A549 (cell line): ENCODE measurements at regions not wholly inside any gene's neighbourhood (a gene's known extent, or its start where the extent isn't known, plus 50 kb on each side); places are given as distances from the start of the nearest gene placed in this dataset.

Experiments used
- ATAC-seq, 2 experiments: fragments of 200-7000 bp in 1 of 2; fragments of >200 bp in 1 of 2; cut with Nextera tagmentation in 1 of 2; cut with Tn5 transposase in 1 of 2; 3 replicates each; pipeline versions ENCODE4 v1.8.0 to v1.9.1; 2018 to 2020; ENCODE audit warnings: mild to moderate bottlenecking in 1 of 2, moderate library complexity in 1 of 2
- CTCF ChIA-PET: fragments of 300-600 bp; sonication (Branson Sonifier 250); formaldehyde crosslinking; extraction: SDS; loops from one replicate; lab custom pipeline; 2021; ENCODE audit warnings: antibody characterized with exemption, inconsistent platforms; lab: Yijun Ruan, JAX
- POLR2A ChIA-PET: fragments of 350-600 bp; formaldehyde crosslinking; extraction: SDS; loops from one replicate; lab custom pipeline; 2021; ENCODE audit warnings: antibody characterized with exemption, inconsistent platforms; lab: Yijun Ruan, JAX
- DNase-seq, 2 experiments: peaks; one replicate each; pipeline versions ENCODE4 v3.0.0 to v3.0.0-alpha.2; 2011 to 2016; ENCODE audit warnings: low read depth in 1 of 2, low spot score in 1 of 2
- FAIRE-seq: peaks from 2 replicates; lab custom pipeline; 2011; peaks lifted over from hg19 to GRCh38; lab: Jason Lieb, UNC
- H3K27ac ChIP-seq, 2 experiments: fragments of >200 bp; sonication (Bioruptor Twin); formaldehyde crosslinking; 3 replicates each; pipeline ENCODE4 v1.5.1; 2016 to 2017
- H3K4me1 ChIP-seq: fragments of >200 bp; sonication (Bioruptor Twin); formaldehyde crosslinking; 3 replicates; pipeline ENCODE4 v1.6.1; 2016
- H3K4me2 ChIP-seq: fragments of >200 bp; sonication (Bioruptor Twin); formaldehyde crosslinking; 3 replicates; pipeline ENCODE4 v1.6.1; 2016
- H3K4me3 ChIP-seq: fragments of >200 bp; sonication (Bioruptor Twin); formaldehyde crosslinking; 3 replicates; pipeline ENCODE4 v1.5.1; 2016
- H3K9me3 ChIP-seq: fragments of >200 bp; sonication (Bioruptor Twin); formaldehyde crosslinking; 3 replicates; pipeline ENCODE4 v1.6.1; 2016
- ATOH8 ChIP-seq: fragments of 250-450 bp; sonication (Bioruptor Pico); IDR thresholded peaks from 2 replicates; pipeline ENCODE4 v1.5.0; 2020; ENCODE audit warnings: low read depth, mild to moderate bottlenecking, moderate library complexity
- BHLHE40 ChIP-seq: IDR thresholded peaks from 2 replicates; pipeline ENCODE4 v1.6.1; 2012; ENCODE audit warnings: low read depth, low read length, inconsistent platforms
- CEBPB ChIP-seq, 2 experiments: fragments of >200 bp in 1 of 2; sonication (Bioruptor Twin) in 1 of 2; formaldehyde crosslinking in 1 of 2; IDR thresholded peaks; 2 replicates each; pipeline ENCODE4 v1.6.1; 2012 to 2016
- CHD4 ChIP-seq: fragments of 200-600 bp; sonication (generic); IDR thresholded peaks from 2 replicates; pipeline ENCODE4 v1.6.1; 2016; ENCODE audit warnings: antibody characterized with exemption, mild to moderate bottlenecking, borderline replicate concordance
- CTCF ChIP-seq: fragments of >200 bp; sonication (Bioruptor Twin); formaldehyde crosslinking; IDR thresholded peaks from 3 replicates; pipeline ENCODE4 v1.5.1; 2016
- EHF ChIP-seq: fragments of 250-450 bp; sonication (Bioruptor Pico); IDR thresholded peaks from 2 replicates; pipeline ENCODE4 v1.5.0; 2020; ENCODE audit warnings: mild to moderate bottlenecking
- EHMT2 ChIP-seq: fragments of 200-600 bp; sonication (generic); IDR thresholded peaks from 2 replicates; pipeline ENCODE4 v1.6.1; 2016; ENCODE audit warnings: antibody characterized with exemption, low read depth, mild to moderate bottlenecking, moderate library complexity
- ELK1 ChIP-seq: fragments of 150-350 bp; IDR thresholded peaks from 2 replicates; pipeline ENCODE4 v1.6.1; 2014; ENCODE audit warnings: low read depth, mild to moderate bottlenecking, low read length
- FOSB ChIP-seq: fragments of 250-450 bp; sonication (Bioruptor Pico); IDR thresholded peaks from 2 replicates; pipeline ENCODE4 v1.5.0; 2020; ENCODE audit warnings: mild to moderate bottlenecking, moderate library complexity
- FOSL2 ChIP-seq, 2 experiments: fragments of 450-650 bp in 1 of 2; fragments of >200 bp in 1 of 2; sonication (Bioruptor Twin) in 1 of 2; formaldehyde crosslinking; IDR thresholded peaks; 2 replicates each; pipeline versions ENCODE4 v1.5.0 to v1.6.1; 2016 to 2020; ENCODE audit warnings: mild to moderate bottlenecking in 1 of 2, moderate library complexity in 1 of 2
- FOXS1 ChIP-seq: fragments of 250-450 bp; sonication (Bioruptor Pico); IDR thresholded peaks from 2 replicates; pipeline ENCODE4 v1.5.0; 2020; ENCODE audit warnings: mild to moderate bottlenecking, moderate library complexity
- GATA3 ChIP-seq: IDR thresholded peaks from 2 replicates; pipeline ENCODE4 v1.6.1; 2012; ENCODE audit warnings: borderline replicate concordance
- HES2 ChIP-seq: fragments of >200 bp; sonication (Bioruptor Twin); formaldehyde crosslinking; IDR thresholded peaks from 2 replicates; pipeline ENCODE4 v1.6.1; 2016
- HEYL ChIP-seq: fragments of 250-450 bp; sonication (Bioruptor Pico); IDR thresholded peaks from 2 replicates; pipeline ENCODE4 v1.8.0; 2021; ENCODE audit warnings: mild to moderate bottlenecking, moderate library complexity
- HMGXB4 ChIP-seq: fragments of 250-450 bp; sonication (Bioruptor Pico); IDR thresholded peaks from 2 replicates; pipeline ENCODE4 v1.5.0; 2021; ENCODE audit warnings: mild to moderate bottlenecking, moderate library complexity, borderline replicate concordance
- HOXA7 ChIP-seq: fragments of 250-450 bp; sonication (Bioruptor Pico); IDR thresholded peaks from 2 replicates; pipeline ENCODE4 v1.5.0; 2020; ENCODE audit warnings: mild to moderate bottlenecking, moderate library complexity
- HOXB5 ChIP-seq: fragments of 250-450 bp; sonication (Bioruptor Pico); IDR thresholded peaks from 2 replicates; pipeline ENCODE4 v1.5.0; 2020; ENCODE audit warnings: mild to moderate bottlenecking, moderate library complexity
- JUN ChIP-seq, 2 experiments: fragments of >200 bp; sonication (Bioruptor Twin); formaldehyde crosslinking; IDR thresholded peaks; 2 replicates in 1 of 2; 3 replicates in 1 of 2; pipeline ENCODE4 v1.6.1; 2016 to 2017
- JUNB ChIP-seq: fragments of >200 bp; sonication (Bioruptor Twin); formaldehyde crosslinking; IDR thresholded peaks from 2 replicates; pipeline ENCODE4 v1.6.1; 2016
- KDM1A ChIP-seq: fragments of 200-600 bp; sonication (generic); IDR thresholded peaks from 2 replicates; pipeline ENCODE4 v1.6.1; 2016; ENCODE audit warnings: low read depth, mild to moderate bottlenecking
- MAFK ChIP-seq: fragments of 450-650 bp; IDR thresholded peaks from 2 replicates; pipeline ENCODE4 v1.6.1; 2014; ENCODE audit not compliant: partially characterized antibody
- MAX ChIP-seq: IDR thresholded peaks from 2 replicates; pipeline ENCODE4 v1.6.1; 2012
- MAZ ChIP-seq: fragments of 150-350 bp; IDR thresholded peaks from 2 replicates; pipeline ENCODE4 v1.6.1; 2014; ENCODE audit warnings: antibody characterized with exemption, low read depth, low read length, borderline replicate concordance
- MYC ChIP-seq: IDR thresholded peaks from 2 replicates; pipeline ENCODE4 v1.6.1; 2012; ENCODE audit warnings: mild to moderate bottlenecking, inconsistent platforms, low read length, improper control_type of control experiment, borderline replicate concordance
- NFE2L2 ChIP-seq: fragments of 150-350 bp; conservative IDR thresholded peaks from 2 replicates; pipeline ENCODE4 v1.6.1; 2014; ENCODE audit warnings: low read length
- PBX3 ChIP-seq: IDR thresholded peaks from 2 replicates; pipeline ENCODE4 v1.6.1; 2012
- PHF8 ChIP-seq: fragments of 200-600 bp; sonication (generic); IDR thresholded peaks from 2 replicates; pipeline ENCODE4 v1.6.1; 2016; ENCODE audit warnings: low read depth, mild to moderate bottlenecking, antibody characterized with exemption, moderate library complexity, borderline replicate concordance
- POLR2AphosphoS2 ChIP-seq: conservative IDR thresholded peaks from 2 replicates; pipeline ENCODE4 v1.6.1; 2012; ENCODE audit warnings: low read length, improper control_type of control experiment, inconsistent platforms
- RNF2 ChIP-seq: fragments of 200-600 bp; sonication (generic); IDR thresholded peaks from 2 replicates; pipeline ENCODE4 v1.6.1; 2016; ENCODE audit warnings: low read depth, mild to moderate bottlenecking, antibody characterized with exemption, moderate library complexity, borderline replicate concordance
- SMC3 ChIP-seq: fragments of >200 bp; sonication (Bioruptor Twin); formaldehyde crosslinking; IDR thresholded peaks from 3 replicates; pipeline ENCODE4 v1.6.1; 2018; ENCODE audit warnings: inconsistent platforms
- TFCP2L1 ChIP-seq: fragments of 250-450 bp; sonication (Bioruptor Pico); IDR thresholded peaks from 2 replicates; pipeline ENCODE4 v1.5.0; 2021; ENCODE audit warnings: mild to moderate bottlenecking
- ZNF302 ChIP-seq: fragments of 250-450 bp; sonication (Bioruptor Pico); IDR thresholded peaks from 2 replicates; pipeline ENCODE4 v1.9.0; 2021; ENCODE audit warnings: inconsistent platforms, mild to moderate bottlenecking, moderate library complexity
- WGBS: methylation state at CpG from one replicate; pipeline ENCODE4 v1.1.6; 2017; ENCODE audit errors: missing lambda C conversion rate; 5-methylcytosine and 5-hydroxymethylcytosine counted together

GRCh38 chr3:106113747-106114146 is 244.9 kb upstream of the CBLB start (continued):
- TF ChIP-seq EHMT2: no peak
- no peak for TF ChIP-seq HEYL (CRISPR knock-in tag)
- no peak for TF ChIP-seq KDM1A

GRCh38 chr3:106114220-106114619 is 245.4 kb upstream of the CBLB start:
- H3K4me2 ChIP-seq: peak overlapping the region; percentile 41
- WGBS: 4% methylated on average over 1 of the region's 1 CpG
- H3K9me3 ChIP-seq: no peaks in the 10 kb centered on the region
- POLR2A ChIA-PET: no interaction called here
- DNase-seq (peak in 1 of 2 experiments; percentile 71), FAIRE-seq (no peak), ATAC-seq (peak; percentile 24 to 77; a peak in 3 of 6 replicates)
- CTCF ChIA-PET: no interaction called here
- H3K4me1 ChIP-seq: peaks cover 34% of the 10 kb centered on the region
- H3K4me3 ChIP-seq: no peak overlapping the region
- no peak for TF ChIP-seq JUNB
- no peak for TF ChIP-seq MAZ
- peak; percentile 78; the same call in 1 of the 2 replicates for TF ChIP-seq GATA3
- TF ChIP-seq PHF8: no peak
- no peak for TF ChIP-seq RNF2
- TF ChIP-seq HOXB5: peak; percentile 76; the same call in 1 of the 2 replicates
- TF ChIP-seq HES2: no peak
- TF ChIP-seq ATOH8: 0 out of 2 replicates have a peak, but pooled peaks have one; percentile 47
- TF ChIP-seq CTCF: no peak
- no peak for TF ChIP-seq POLR2AphosphoS2
- TF ChIP-seq EHF: peak; percentile 67
- TF ChIP-seq KDM1A: no peak
- TF ChIP-seq CEBPB (IDR thresholded peaks at IDR 0.05): peak in 1 of 2 experiments; percentile 29; a peak in 1 of 4 replicates
- TF ChIP-seq MAFK: peak; percentile 61
- no peak for TF ChIP-seq FOXS1 (CRISPR knock-in tag)
- TF ChIP-seq SMC3: no peak
- no peak for TF ChIP-seq JUN (IDR thresholded peaks at IDR 0.05)
- TF ChIP-seq MYC: no peak
- TF ChIP-seq HEYL (CRISPR knock-in tag): no peak
- TF ChIP-seq EHMT2: no peak
- no peak for TF ChIP-seq TFCP2L1 (CRISPR knock-in tag)
- TF ChIP-seq NFE2L2: peak; percentile 44; the same call in 1 of the 2 replicates
- peak; percentile 61; the same call in 1 of the 2 replicates for TF ChIP-seq ZNF302
- no peak for TF ChIP-seq FOSB (CRISPR knock-in tag)
- peak; percentile 27; the same call in 1 of the 2 replicates for TF ChIP-seq MAX
- peak; percentile 50; the same call in 1 of the 2 replicates for TF ChIP-seq HOXA7
- TF ChIP-seq FOSL2 (IDR thresholded peaks at IDR 0.05): no peak
- peak; percentile 66; the same call in 1 of the 2 replicates for TF ChIP-seq FOSL2 (CRISPR knock-in tag; IDR thresholded peaks at IDR 0.05)
- TF ChIP-seq ELK1: no peak
- no peak for TF ChIP-seq BHLHE40
- no peak for TF ChIP-seq CHD4
- TF ChIP-seq PBX3: no peak
- TF ChIP-seq HMGXB4: no peak
- H3K27ac ChIP-seq: peak overlapping the region; percentile 41 to 57; a peak in 5 of 6 replicates
